IMR-90 (cell line): ENCODE measurements at regions not wholly inside any gene's neighbourhood (a gene's known extent, or its start where the extent isn't known, plus 50 kb on each side); places are given as distances from the start of the nearest gene placed in this dataset.

Source experiments
- CTCF ChIP-seq: conservative IDR thresholded peaks from 2 replicates; pipeline ENCODE4 v1.5.1; 2012; ENCODE audit warnings: mild to moderate bottlenecking, low read depth, low read length, improper control_type of control experiment
- FOS ChIP-seq: fragments of 150-350 bp; IDR thresholded peaks from 2 replicates; pipeline ENCODE4 v1.6.1; 2016; ENCODE audit warnings: low read depth, low read length
- MAFK ChIP-seq: IDR thresholded peaks from 2 replicates; pipeline ENCODE4 v1.6.1; 2012; ENCODE audit warnings: low read depth, low read length, improper control_type of control experiment
- MAZ ChIP-seq: IDR thresholded peaks from 2 replicates; pipeline ENCODE4 v1.6.1; 2012; ENCODE audit warnings: low read depth, mild to moderate bottlenecking, low read length, improper control_type of control experiment, moderate library complexity, borderline replicate concordance
- MXI1 ChIP-seq: IDR thresholded peaks from 2 replicates; pipeline ENCODE4 v1.6.1; 2012; ENCODE audit warnings: low read depth, mild to moderate bottlenecking, low read length, moderate library complexity, borderline replicate concordance
- NFE2L2 ChIP-seq: fragments of 150-350 bp; IDR thresholded peaks from 2 replicates; pipeline ENCODE4 v1.6.1; 2016; ENCODE audit warnings: low read depth, mild to moderate bottlenecking, low read length
- POLR2A ChIP-seq: IDR thresholded peaks from 2 replicates; pipeline ENCODE4 v1.6.1; 2012; ENCODE audit warnings: mild to moderate bottlenecking, low read depth, low read length
- RAD21 ChIP-seq: IDR thresholded peaks from 2 replicates; pipeline ENCODE4 v1.6.1; 2012; ENCODE audit warnings: low read length, improper control_type of control experiment
- RFX5 ChIP-seq: IDR thresholded peaks from 2 replicates; pipeline ENCODE4 v1.8.0; 2012; ENCODE audit warnings: low read depth, mild to moderate bottlenecking, low read length, moderate library complexity

DNA sequence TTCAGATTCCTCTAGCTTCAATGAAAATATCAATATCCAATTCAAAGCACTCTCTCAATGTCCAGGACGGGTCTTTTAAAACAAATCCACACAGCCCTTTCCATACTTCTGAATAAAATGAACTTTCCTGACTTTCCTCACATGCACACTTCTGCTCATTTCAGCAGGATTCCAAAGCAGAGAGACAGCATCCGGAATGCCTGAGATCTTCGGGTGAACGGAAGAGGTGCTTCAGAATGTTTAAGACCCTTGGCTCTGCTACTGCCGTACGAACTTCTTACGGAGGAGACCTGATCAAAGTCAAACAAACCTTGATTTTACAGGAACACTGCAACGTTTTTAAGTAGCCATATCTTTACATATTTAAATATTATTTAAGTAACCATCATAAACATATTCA, 245.7 kb downstream of the PTBP2 start:
- TF ChIP-seq FOS (no peak), POLR2A (no peak), CTCF (no peak), RAD21 (no peak), MXI1 (no peak), RFX5 (no peak), MAZ (no peak), NFE2L2 (no peak), MAFK (no peak)
